Lung (tissue), 11 donors: ENCODE measurements at regions not wholly inside any gene's neighbourhood (a gene's known extent, or its start where the extent isn't known, plus 50 kb on each side); places are given as distances from the start of the nearest gene placed in this dataset.

Experiments
- ATAC-seq: fragments of 200-7000 bp; cut with Tn5 transposase; one replicate; pipeline ENCODE4 v1.9.1; 2020; ENCODE audit warnings: moderate number of reproducible peaks; ENCODE audit not compliant: insufficient read depth, low FRiP score
- DNase-seq, 3 donors: peaks; one replicate each; pipeline ENCODE4 v3.0.0-alpha.2; 2013 to 2017
- H3K27ac ChIP-seq, 2 donors: one replicate each; pipeline ENCODE4 v1.5.1; 2013; ENCODE audit warnings: mild to moderate bottlenecking in 2 of 2, moderate library complexity in 2 of 2, control low read depth in 1 of 2, inconsistent platforms in 1 of 2, low read depth in 1 of 2, low read length in 1 of 2
- H3K27me3 ChIP-seq, 3 donors: one replicate each; pipeline ENCODE4 v1.5.1; 2013; ENCODE audit warnings: low read length in 2 of 3; ENCODE audit not compliant: control insufficient read depth in 3 of 3, insufficient read depth in 3 of 3
- H3K36me3 ChIP-seq, 4 donors: one replicate each; pipeline ENCODE4 v1.5.1; 2013; ENCODE audit warnings: low read length in 4 of 4, mild to moderate bottlenecking in 1 of 4, moderate library complexity in 1 of 4; ENCODE audit not compliant: control insufficient read depth in 4 of 4, insufficient read depth in 4 of 4
- H3K4me1 ChIP-seq, 5 donors: one replicate each; pipeline ENCODE4 v1.5.1; 2013; ENCODE audit warnings: low read length in 5 of 5, mild to moderate bottlenecking in 2 of 5, moderate library complexity in 1 of 5; ENCODE audit not compliant: control insufficient read depth in 5 of 5, insufficient read depth in 5 of 5
- H3K4me3 ChIP-seq: one replicate; pipeline ENCODE4 v1.5.1; 2013; ENCODE audit warnings: mild to moderate bottlenecking, control low read depth, moderate library complexity
- H3K9ac ChIP-seq, 2 donors: one replicate each; pipeline ENCODE4 v1.5.1; 2013; ENCODE audit warnings: low read length in 2 of 2, control low read depth in 1 of 2; ENCODE audit not compliant: insufficient read depth in 1 of 2
- H3K9me3 ChIP-seq, 4 donors: one replicate each; pipeline ENCODE4 v1.5.1; 2013; ENCODE audit warnings: low read length in 3 of 4, mild to moderate bottlenecking in 1 of 4, moderate library complexity in 1 of 4; ENCODE audit not compliant: control insufficient read depth in 4 of 4, insufficient read depth in 3 of 4
- WGBS, 2 donors: extraction: QIAGEN DNeasy Blood & Tissue Kit; methylation state at CpG; one replicate each; pipeline ENCODE4 v1.1.7; 2013; 5-methylcytosine and 5-hydroxymethylcytosine counted together
- TF ChIP-seq, protein P1 (sequence below): IDR thresholded peaks from 2 replicates; pipeline ENCODE4 v1.5.1; 2012; ENCODE audit warnings: mild to moderate bottlenecking; ENCODE audit errors: control extremely low read depth, extremely low read depth
- donor health status: control.
- donor health status: control.
- donor health status: Bipolar disorder and iron deficiency.
- donor health status: healthy.
- donor health status: DM: yes; HTN: yes; CAD: no.

GRCh38 chr5:2471152-2471879 lies 280.2 kb downstream of the IRX2 start:
- TF ChIP-seq, protein P1, sequence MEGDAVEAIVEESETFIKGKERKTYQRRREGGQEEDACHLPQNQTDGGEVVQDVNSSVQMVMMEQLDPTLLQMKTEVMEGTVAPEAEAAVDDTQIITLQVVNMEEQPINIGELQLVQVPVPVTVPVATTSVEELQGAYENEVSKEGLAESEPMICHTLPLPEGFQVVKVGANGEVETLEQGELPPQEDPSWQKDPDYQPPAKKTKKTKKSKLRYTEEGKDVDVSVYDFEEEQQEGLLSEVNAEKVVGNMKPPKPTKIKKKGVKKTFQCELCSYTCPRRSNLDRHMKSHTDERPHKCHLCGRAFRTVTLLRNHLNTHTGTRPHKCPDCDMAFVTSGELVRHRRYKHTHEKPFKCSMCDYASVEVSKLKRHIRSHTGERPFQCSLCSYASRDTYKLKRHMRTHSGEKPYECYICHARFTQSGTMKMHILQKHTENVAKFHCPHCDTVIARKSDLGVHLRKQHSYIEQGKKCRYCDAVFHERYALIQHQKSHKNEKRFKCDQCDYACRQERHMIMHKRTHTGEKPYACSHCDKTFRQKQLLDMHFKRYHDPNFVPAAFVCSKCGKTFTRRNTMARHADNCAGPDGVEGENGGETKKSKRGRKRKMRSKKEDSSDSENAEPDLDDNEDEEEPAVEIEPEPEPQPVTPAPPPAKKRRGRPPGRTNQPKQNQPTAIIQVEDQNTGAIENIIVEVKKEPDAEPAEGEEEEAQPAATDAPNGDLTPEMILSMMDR, result no peak
- no peak overlapping the region for H3K4me3 ChIP-seq
- no peaks in the 10 kb centered on the region for H3K36me3 ChIP-seq
- no peak overlapping the region for H3K27ac ChIP-seq
- H3K4me1 ChIP-seq, result no peaks in the 10 kb centered on the region
- no peak overlapping the region for H3K9ac ChIP-seq
- no peaks in the 10 kb centered on the region for H3K27me3 ChIP-seq
- H3K9me3 ChIP-seq, result no peaks in the 10 kb centered on the region
- no peak for DNase-seq
- WGBS, 2 donors, result 74 to 78% methylated on average over 3 of the region's 3 CpGs
- ATAC-seq, result no peak

GRCh38 chr5:2466966-2467365 lies 284.5 kb downstream of the IRX2 start:
- DNase-seq, result no peak
- H3K9ac ChIP-seq, result no peak overlapping the region
- 58 to 73% methylated on average over 9 of the region's 9 CpGs for WGBS, 2 donors
- ATAC-seq, result no peak
- TF ChIP-seq, protein P1, result no peak
- no peak overlapping the region for H3K27ac ChIP-seq
- no peaks in the 10 kb centered on the region for H3K4me1 ChIP-seq
- no peaks in the 10 kb centered on the region for H3K36me3 ChIP-seq
- no peak overlapping the region for H3K4me3 ChIP-seq
- H3K9me3 ChIP-seq, result no peaks in the 10 kb centered on the region
- H3K27me3 ChIP-seq, result peaks cover 0 to 4% (median 0%) of the 10 kb centered on the region in 3 donors

DNA sequence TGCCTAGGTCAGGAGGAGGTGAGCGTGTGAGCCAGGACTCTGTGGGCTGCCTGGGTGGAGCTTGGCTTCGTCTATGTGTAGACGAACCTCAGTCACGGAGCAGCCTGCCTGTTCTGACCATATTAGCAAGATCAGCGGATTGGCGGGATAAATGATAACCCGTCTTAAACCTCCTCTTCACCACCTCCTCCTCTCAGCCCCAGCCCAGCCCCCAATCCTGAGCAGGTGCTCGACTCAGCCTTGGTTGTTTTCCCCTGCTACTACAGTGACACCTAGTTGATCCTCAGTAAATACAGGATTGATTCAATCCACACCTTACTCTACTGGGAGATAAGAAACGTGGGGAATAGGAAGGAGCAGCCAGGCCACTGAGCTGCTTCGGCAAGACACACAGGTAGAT lies 286.1 kb downstream of the IRX2 start:
- H3K4me3 ChIP-seq, result no peak overlapping the region
- 69 to 72% methylated on average over 10 of the region's 10 CpGs for WGBS, 2 donors
- ATAC-seq, result no peak

More for the DNA sequence above, 286.1 kb downstream of the IRX2 start:
- Histone ChIP-seq H3K9me3 (no peaks in the 10 kb centered on the region), H3K36me3 (no peaks in the 10 kb centered on the region), H3K9ac (no peak overlapping the region), H3K27ac (no peak overlapping the region), H3K27me3 (peaks cover 0 to 4% (median 0%) of the 10 kb centered on the region in 3 donors), H3K4me1 (no peaks in the 10 kb centered on the region)
- TF ChIP-seq, protein P1, result no peak
- no peak for DNase-seq
